GM12878 (cell line): ENCODE measurements at regions not wholly inside any gene's neighbourhood (a gene's known extent, or its start where the extent isn't known, plus 50 kb on each side); places are given as distances from the start of the nearest gene placed in this dataset.
A peak's percentile ranks its signal among the peaks of the same experiment; 100 is the strongest.

Experiments used
- ATAC-seq: fragments of 200-7000 bp; cut with Tn5 transposase; 3 replicates; pipeline ENCODE4 v1.9.1; 2020; ENCODE audit warnings: mild to moderate bottlenecking, moderate library complexity
- BruUV-seq: library from RNA; stranded (reverse); fragments of 400-500 nt; replicated peaks from 2 replicates; lab custom pipeline; 2021; lab: Mats Ljungman, UMichigan
- CTCF ChIA-PET: fragments of 300-600 bp; sonication (Branson Sonifier 250); formaldehyde crosslinking; extraction: SDS; loops from one replicate; lab custom pipeline; 2021; ENCODE audit warnings: inconsistent platforms; lab: Yijun Ruan, JAX
- POLR2A ChIA-PET: fragments of 350-600 bp; formaldehyde crosslinking; extraction: SDS; loops from one replicate; lab custom pipeline; 2021; ENCODE audit warnings: inconsistent platforms; lab: Charles Lee
- RAD21 ChIA-PET: fragments of 300-600 bp; sonication (Branson Sonifier 250); formaldehyde crosslinking; loops from one replicate; lab custom pipeline; 2023; ENCODE audit warnings: antibody characterized with exemption; ENCODE audit not compliant: unreplicated experiment; lab: Charles Lee
- SMC1A ChIA-PET: fragments of 300-600 bp; sonication (Branson Sonifier 250); formaldehyde crosslinking; loops from one replicate; lab custom pipeline; 2023; ENCODE audit not compliant: unreplicated experiment, uncharacterized antibody; lab: Charles Lee
- DNase-seq: peaks from one replicate; pipeline ENCODE4 v3.0.0-alpha.2; 2011; ENCODE audit warnings: low read depth, low spot score
- FAIRE-seq: peaks from 3 replicates; lab custom pipeline; 2011; peaks lifted over from hg19 to GRCh38; lab: Jason Lieb, UNC
- H2AFZ ChIP-seq: 2 replicates; pipeline ENCODE4 v1.6.0; 2011; ENCODE audit warnings: low read depth, low read length, control low read depth; ENCODE audit not compliant: control insufficient read depth
- H3K27ac ChIP-seq: 2 replicates; pipeline ENCODE4 v1.5.1; 2011; ENCODE audit warnings: control low read depth; ENCODE audit not compliant: control insufficient read depth, insufficient read depth
- H3K27me3 ChIP-seq, 2 experiments: replicated peaks in 1 of 2; 2 replicates each; pipeline versions ENCODE4 v1.6.0 to v1.6.1; 2011; ENCODE audit warnings: low read length in 1 of 2; ENCODE audit not compliant: control insufficient read depth in 2 of 2, insufficient read depth in 2 of 2
- H3K36me3 ChIP-seq, 2 experiments: 2 replicates each; pipeline ENCODE4 v1.5.1; 2011; ENCODE audit warnings: low read length in 1 of 2; ENCODE audit not compliant: control insufficient read depth in 2 of 2, insufficient read depth in 2 of 2
- H3K4me1 ChIP-seq: 2 replicates; pipeline ENCODE4 v1.6.1; 2011; ENCODE audit warnings: mild to moderate bottlenecking, low read length, moderate library complexity, mixed read lengths; ENCODE audit not compliant: control insufficient read depth, insufficient read depth
- H3K4me2 ChIP-seq: 2 replicates; pipeline ENCODE4 v1.6.0; 2011; ENCODE audit warnings: control low read depth; ENCODE audit not compliant: control insufficient read depth, insufficient read depth
- H3K4me3 ChIP-seq: fragments of 200-600 bp; sonication (generic); 2 replicates; pipeline ENCODE4 v1.5.1; 2016
- H3K79me2 ChIP-seq: 2 replicates; pipeline ENCODE4 v1.6.0; 2011; ENCODE audit warnings: low read length; ENCODE audit not compliant: control insufficient read depth, insufficient read depth
- H3K9ac ChIP-seq: 2 replicates; pipeline ENCODE4 v1.8.0; 2011; ENCODE audit warnings: low read length, control low read depth, mixed read lengths; ENCODE audit not compliant: control insufficient read depth, insufficient read depth
- H3K9me3 ChIP-seq: replicated peaks from 3 replicates; pipeline ENCODE4 v1.5.1; 2011; ENCODE audit warnings: mild to moderate bottlenecking, low read length; ENCODE audit not compliant: control insufficient read depth, insufficient read depth
- H4K20me1 ChIP-seq: 2 replicates; pipeline ENCODE4 v1.6.0; 2011; ENCODE audit not compliant: control insufficient read depth, insufficient read depth
- ATF7 ChIP-seq: fragments of 450-650 bp; IDR thresholded peaks from 2 replicates; pipeline ENCODE4 v1.6.1; 2016; ENCODE audit warnings: low read depth, mild to moderate bottlenecking
- BACH1 ChIP-seq: fragments of 450-650 bp; IDR thresholded peaks from 2 replicates; pipeline ENCODE4 v1.6.1; 2017; ENCODE audit warnings: mild to moderate bottlenecking, borderline replicate concordance
- BCL11A ChIP-seq: IDR thresholded peaks from 2 replicates; pipeline ENCODE4 v1.6.1; 2011; ENCODE audit warnings: low read depth, low read length
- CHD4 ChIP-seq: fragments of 200-600 bp; sonication (generic); IDR thresholded peaks from 2 replicates; pipeline ENCODE4 v1.6.1; 2016; ENCODE audit warnings: mild to moderate bottlenecking
- FOXK2 ChIP-seq: fragments of 450-650 bp; IDR thresholded peaks from 2 replicates; pipeline ENCODE4 v1.6.1; 2017; ENCODE audit warnings: mild to moderate bottlenecking, moderate library complexity
- GABPA ChIP-seq: IDR thresholded peaks from 2 replicates; pipeline ENCODE4 v1.6.1; 2014; ENCODE audit warnings: antibody characterized with exemption, low read depth, mild to moderate bottlenecking, inconsistent platforms
- HDGF ChIP-seq: fragments of 450-650 bp; IDR thresholded peaks from 2 replicates; pipeline ENCODE4 v1.6.1; 2016; ENCODE audit warnings: antibody characterized with exemption
- KAT2A ChIP-seq: conservative IDR thresholded peaks from 2 replicates; pipeline ENCODE4 v1.6.1; 2011; ENCODE audit warnings: low read depth, low read length; ENCODE audit not compliant: control insufficient read depth
- KLF5 ChIP-seq: fragments of 450-650 bp; IDR thresholded peaks from 2 replicates; pipeline ENCODE4 v1.6.1; 2014; ENCODE audit warnings: mild to moderate bottlenecking; ENCODE audit not compliant: partially characterized antibody
- MTA2 ChIP-seq: fragments of 450-650 bp; IDR thresholded peaks from 2 replicates; pipeline ENCODE4 v1.6.1; 2016; ENCODE audit warnings: low read depth, mild to moderate bottlenecking, moderate library complexity
- PAX8 ChIP-seq: fragments of 450-650 bp; IDR thresholded peaks from 2 replicates; pipeline ENCODE4 v1.6.1; 2017; ENCODE audit warnings: mild to moderate bottlenecking, moderate library complexity
- SMARCA5 ChIP-seq: fragments of 450-650 bp; IDR thresholded peaks from 2 replicates; pipeline ENCODE4 v1.6.1; 2017; ENCODE audit warnings: mild to moderate bottlenecking
- SMC3 ChIP-seq: IDR thresholded peaks from 2 replicates; pipeline ENCODE4 v1.6.1; 2011; ENCODE audit warnings: low read length, improper control_type of control experiment, borderline replicate concordance
- SP1 ChIP-seq: IDR thresholded peaks from one replicate; pipeline ENCODE4 v1.6.1; 2011; ENCODE audit warnings: low read depth, low read length
- TCF7 ChIP-seq: IDR thresholded peaks from 2 replicates; pipeline ENCODE4 v1.6.1; 2014; ENCODE audit warnings: antibody characterized with exemption, borderline replicate concordance
- WRNIP1 ChIP-seq: IDR thresholded peaks from 2 replicates; pipeline ENCODE4 v1.6.1; 2011; ENCODE audit warnings: low read depth, low read length, improper control_type of control experiment, borderline replicate concordance
- YBX1 ChIP-seq: fragments of 450-650 bp; IDR thresholded peaks from 2 replicates; pipeline ENCODE4 v1.6.1; 2016; ENCODE audit warnings: antibody characterized with exemption
- ZNF24 ChIP-seq: fragments of 450-650 bp; IDR thresholded peaks from 2 replicates; pipeline ENCODE4 v1.6.1; 2017; ENCODE audit warnings: antibody characterized with exemption, mild to moderate bottlenecking
- WGBS: methylation state at CpG from one replicate; pipeline ENCODE4 v1.1.6; 2016; ENCODE audit warnings: low lambda C conversion rate; ENCODE audit not compliant: insufficient replicate concordance, insufficient coverage; ENCODE audit errors: missing lambda C conversion rate; 5-methylcytosine and 5-hydroxymethylcytosine counted together
- in situ Hi-C: fragments of 300-500 bp; cut with MboI; formaldehyde crosslinking; loops from 9 replicates; pipeline ENCODE4 v1.14.3; 2018; ENCODE audit warnings: mixed read lengths
- intact Hi-C: fragments of 100-400 bp; cut with micrococcal nuclease; formaldehyde crosslinking; loops from one replicate; pipeline ENCODE4 v1.14.2; 2022; ENCODE audit not compliant: unreplicated experiment
- TF ChIP-seq, protein P1 (sequence below): fragments of 450-650 bp; IDR thresholded peaks from 2 replicates; pipeline ENCODE4 v1.6.1; 2017; ENCODE audit warnings: mild to moderate bottlenecking, low read depth, inconsistent platforms; ENCODE audit not compliant: poor library complexity, severe bottlenecking

DNA sequence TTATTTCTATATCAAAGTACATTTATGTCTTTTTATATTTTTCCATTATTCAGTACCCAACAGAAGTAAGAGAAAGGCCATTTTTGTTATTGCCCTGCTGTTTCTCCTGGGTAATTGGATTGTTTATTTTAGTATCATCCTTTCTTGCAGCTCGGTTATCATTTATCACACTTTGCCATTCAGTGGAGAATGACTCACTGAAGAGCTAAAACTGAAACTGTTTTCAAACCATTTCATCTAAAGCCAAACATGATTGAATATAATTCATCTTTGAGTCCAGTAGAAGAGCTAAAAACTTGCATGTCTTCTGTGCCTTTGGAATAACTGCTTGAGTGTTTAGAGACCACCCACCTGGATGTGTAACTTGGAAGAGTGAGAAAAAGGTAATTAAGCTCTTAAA is 139.5 kb upstream of the PRDM9 start:
- 0% methylated on average over 1 of the region's 1 CpG for WGBS
- FAIRE-seq (no peak), ATAC-seq (peak; percentile 61), DNase-seq (no peak)
- H3K4me1 ChIP-seq, result no peaks in the 10 kb centered on the region
- no peak overlapping the region for H3K4me2 ChIP-seq
- 0 out of 2 replicates have a peak, but pooled peaks have one; percentile 51 for TF ChIP-seq MTA2
- no peak for TF ChIP-seq SMC3
- H3K27ac ChIP-seq, result no peak overlapping the region
- BruUV-seq, result no TSS peak
- ChIA-PET RAD21 (interaction anchor here (1.0 to 1.1 kb wide), 2 partner anchors 41 to 46 kb away, joined by 3 read pairs; no protein-coding TSS in a partner anchor), POLR2A (interaction anchor here (0.5 kb wide), 1 partner anchor 318 kb away, joined by 3 read pairs; no protein-coding TSS in a partner anchor), CTCF (interaction anchor here (1.1 to 1.9 kb wide), 2 partner anchors 12 to 16 kb away, joined by 3 to 5 read pairs; no protein-coding TSS in a partner anchor), SMC1A (interaction anchor here (0.7 to 1.5 kb wide), 4 partner anchors 10 to 140 kb away, joined by 3 to 4 read pairs (median 3); partner anchors contain the start of gene PRDM9)
- H3K9me3 ChIP-seq, result no peaks in the 10 kb centered on the region
- no peaks in the 10 kb centered on the region for H3K79me2 ChIP-seq
- no peaks in the 10 kb centered on the region for H3K27me3 ChIP-seq
- H3K4me3 ChIP-seq, result no peak overlapping the region
- intact Hi-C loops (no loop called here), in situ Hi-C loops (no loop called here)
- no peaks in the 10 kb centered on the region for H3K36me3 ChIP-seq
- H4K20me1 ChIP-seq, result no peaks in the 10 kb centered on the region
- H2AFZ ChIP-seq, result no peak overlapping the region
- H3K9ac ChIP-seq, result no peak overlapping the region

DNA sequence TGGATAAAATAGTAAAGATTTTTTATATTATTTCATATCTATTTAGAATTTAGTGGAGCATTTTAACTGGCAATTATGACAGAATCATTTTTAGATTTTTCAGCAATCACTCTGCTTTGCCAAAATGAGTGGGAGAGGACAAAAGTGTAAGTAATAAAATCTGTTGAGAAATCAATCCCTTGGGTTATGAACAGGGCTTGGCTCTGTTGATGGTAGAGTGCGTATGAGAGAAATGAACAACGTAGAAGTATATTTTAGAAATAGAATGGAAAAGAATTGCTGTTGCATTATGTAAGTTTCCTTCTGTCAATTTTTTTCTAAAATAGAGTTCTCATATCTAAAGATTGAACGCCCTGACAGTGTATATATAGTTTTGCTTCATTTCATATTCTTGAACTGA is 154.1 kb upstream of the PRDM9 start:
- no peaks in the 10 kb centered on the region for H4K20me1 ChIP-seq
- no peak for TF ChIP-seq KAT2A
- TF ChIP-seq YBX1, result no peak
- TF ChIP-seq PAX8, result no peak
- TF ChIP-seq SP1, result no peak
- TF ChIP-seq BACH1, result no peak
- TF ChIP-seq ATF7, result no peak
- no peak for TF ChIP-seq TCF7
- no peak for TF ChIP-seq CHD4
- no peak for TF ChIP-seq BCL11A
- no peak for TF ChIP-seq KLF5
- no peak for TF ChIP-seq HDGF
- no peak for TF ChIP-seq FOXK2
- no peak for TF ChIP-seq GABPA
- TF ChIP-seq ZNF24, result no peak
- no peak for TF ChIP-seq SMARCA5
- TF ChIP-seq, protein P1, sequence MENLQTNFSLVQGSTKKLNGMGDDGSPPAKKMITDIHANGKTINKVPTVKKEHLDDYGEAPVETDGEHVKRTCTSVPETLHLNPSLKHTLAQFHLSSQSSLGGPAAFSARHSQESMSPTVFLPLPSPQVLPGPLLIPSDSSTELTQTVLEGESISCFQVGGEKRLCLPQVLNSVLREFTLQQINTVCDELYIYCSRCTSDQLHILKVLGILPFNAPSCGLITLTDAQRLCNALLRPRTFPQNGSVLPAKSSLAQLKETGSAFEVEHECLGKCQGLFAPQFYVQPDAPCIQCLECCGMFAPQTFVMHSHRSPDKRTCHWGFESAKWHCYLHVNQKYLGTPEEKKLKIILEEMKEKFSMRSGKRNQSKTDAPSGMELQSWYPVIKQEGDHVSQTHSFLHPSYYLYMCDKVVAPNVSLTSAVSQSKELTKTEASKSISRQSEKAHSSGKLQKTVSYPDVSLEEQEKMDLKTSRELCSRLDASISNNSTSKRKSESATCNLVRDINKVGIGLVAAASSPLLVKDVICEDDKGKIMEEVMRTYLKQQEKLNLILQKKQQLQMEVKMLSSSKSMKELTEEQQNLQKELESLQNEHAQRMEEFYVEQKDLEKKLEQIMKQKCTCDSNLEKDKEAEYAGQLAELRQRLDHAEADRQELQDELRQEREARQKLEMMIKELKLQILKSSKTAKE, result no peak
- no peak for TF ChIP-seq WRNIP1

More for the DNA sequence above, 154.1 kb upstream of the PRDM9 start:
- ChIA-PET RAD21 (no interaction called here), CTCF (interaction anchor here (1.0 kb wide), 1 partner anchor 447 kb away, joined by 3 read pairs; no protein-coding TSS in a partner anchor), POLR2A (no interaction called here), SMC1A (no interaction called here)
- H3K4me3 ChIP-seq, result no peak overlapping the region
- H3K36me3 ChIP-seq, result no peaks in the 10 kb centered on the region
- H3K9me3 ChIP-seq, result no peaks in the 10 kb centered on the region
- in situ Hi-C loops, result no loop called here
- H3K4me1 ChIP-seq, result no peaks in the 10 kb centered on the region
- no peak overlapping the region for H2AFZ ChIP-seq
- no TSS peak for BruUV-seq
- DNase-seq, result no peak
- H3K27me3 ChIP-seq, result no peaks in the 10 kb centered on the region
- intact Hi-C loops, result loop anchor here (5.0 kb wide), 1 partner anchor 154 kb away; the partner anchor contains the start of gene PRDM9
- FAIRE-seq, result no peak
- H3K9ac ChIP-seq, result no peak overlapping the region
- ATAC-seq, result no peak
- H3K79me2 ChIP-seq, result no peaks in the 10 kb centered on the region
- no peak overlapping the region for H3K4me2 ChIP-seq
- WGBS, result 49% methylated on average over 3 of the region's 3 CpGs
- no peak overlapping the region for H3K27ac ChIP-seq
